ENCODE measurements at regions not wholly inside any gene's neighbourhood (a gene's known extent, or its start where the extent isn't known, plus 50 kb on each side); places are given as distances from the start of the nearest gene placed in this dataset.
A peak's percentile ranks its signal among the peaks of the same experiment; 100 is the strongest.

DNA sequence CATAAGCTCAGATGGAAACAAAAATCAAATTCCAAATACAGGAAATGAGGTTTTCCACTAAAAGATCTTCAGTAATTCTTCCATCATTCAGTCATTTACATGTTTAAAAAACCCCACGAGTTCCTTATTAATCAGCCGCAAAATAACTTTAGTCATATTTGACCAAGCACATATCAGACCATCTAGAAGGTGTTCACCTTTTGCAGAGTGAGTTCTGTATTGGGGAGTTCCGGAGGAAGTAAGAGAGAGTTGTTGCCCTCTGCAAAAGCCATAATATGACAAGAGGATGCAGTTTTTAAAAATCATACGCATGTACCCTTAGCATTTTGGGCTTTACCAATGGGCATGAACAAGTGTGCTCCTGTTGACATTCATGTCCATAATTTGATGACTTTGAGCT, 61.6 kb downstream of the CCR1 start:
- DNase-seq, result peak; percentile 14

DNA sequence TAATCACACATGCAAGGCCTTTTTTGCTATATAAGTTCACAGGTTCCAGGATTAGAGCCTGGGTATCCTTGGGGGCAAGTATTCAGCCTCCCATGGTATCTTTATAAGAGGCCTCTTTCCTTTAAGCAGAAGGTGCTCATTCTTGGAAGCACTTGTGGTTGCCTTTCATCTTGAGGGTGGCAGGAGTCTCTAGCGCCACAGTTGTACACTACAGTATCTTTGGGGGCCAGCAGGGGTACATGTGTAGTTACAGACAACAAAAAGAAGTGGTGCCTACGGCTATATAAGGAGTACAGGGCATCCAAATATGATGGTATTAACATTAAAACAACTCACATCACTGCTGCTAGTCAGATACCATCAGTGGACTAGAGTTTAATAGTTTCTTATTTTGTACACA, 62.1 kb downstream of the CCR1 start:
- no peak for DNase-seq

DNA sequence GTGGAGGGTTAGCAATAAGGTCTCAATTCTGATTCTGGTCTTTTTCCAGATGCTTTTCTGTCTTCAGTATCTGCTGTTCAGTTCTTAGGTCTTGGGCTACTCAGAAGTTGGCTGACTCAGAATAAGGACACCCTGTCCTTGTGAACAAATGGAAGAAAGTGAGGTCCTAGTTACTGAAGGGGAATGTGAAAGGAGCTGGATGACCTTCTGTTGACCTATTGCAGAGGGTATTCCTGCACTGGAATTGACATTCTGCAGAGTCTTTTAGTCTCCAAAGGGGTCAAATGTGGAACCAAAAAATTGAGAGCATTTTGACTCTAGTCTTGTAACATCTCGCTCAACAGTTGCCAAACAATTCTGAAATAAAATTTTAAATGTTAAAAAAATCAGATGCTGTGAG, 63.0 kb downstream of the CCR1 start:
- no peak for DNase-seq

DNA sequence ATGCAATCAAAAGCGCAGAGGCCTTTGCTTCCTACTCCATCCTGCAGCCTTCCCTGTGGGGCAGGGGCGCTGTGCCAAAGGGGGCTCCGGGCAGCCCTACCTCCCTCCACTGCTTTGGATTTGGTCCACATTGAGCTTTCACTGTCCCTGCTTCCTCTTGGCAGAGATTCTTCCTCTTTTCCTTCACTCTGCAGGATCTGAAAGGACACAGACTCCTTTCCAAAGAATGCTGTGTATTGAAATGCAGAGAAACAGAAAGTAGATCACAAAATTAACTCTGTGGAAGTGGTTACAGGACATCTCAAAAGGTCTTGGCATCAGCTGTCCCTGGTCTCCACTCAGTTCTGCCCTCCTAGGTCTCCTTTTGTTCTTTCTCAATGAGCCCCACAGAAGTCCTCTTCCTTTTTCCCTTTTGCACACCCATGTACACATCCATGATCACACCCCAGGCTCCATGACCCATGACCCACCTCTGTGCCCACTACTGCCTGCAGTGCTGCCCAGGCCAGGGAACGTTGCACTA, 64.1 kb downstream of the CCR1 start:
- DNase-seq, result no peak

DNA sequence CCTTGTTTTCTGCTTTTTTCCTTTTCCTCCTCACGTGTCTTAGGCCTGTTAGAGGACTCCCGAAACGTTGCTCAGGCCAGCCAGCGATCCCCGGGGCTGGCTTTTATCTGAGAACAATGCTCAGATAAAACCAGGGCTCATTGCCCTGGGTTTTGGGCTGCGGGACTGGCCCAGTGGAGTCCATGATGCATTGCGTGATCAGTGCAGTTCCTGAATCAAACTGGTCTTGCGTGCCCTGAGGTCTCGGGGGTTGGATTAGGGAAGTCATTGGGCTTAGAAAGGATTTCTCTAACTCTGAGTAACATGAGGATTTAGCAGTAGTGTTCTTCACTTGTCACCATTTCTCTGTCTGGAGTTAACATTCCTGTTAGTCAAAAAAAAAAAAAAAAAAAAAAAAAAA, 66.3 kb downstream of the CCR1 start:
- DNase-seq, result no peak

DNA sequence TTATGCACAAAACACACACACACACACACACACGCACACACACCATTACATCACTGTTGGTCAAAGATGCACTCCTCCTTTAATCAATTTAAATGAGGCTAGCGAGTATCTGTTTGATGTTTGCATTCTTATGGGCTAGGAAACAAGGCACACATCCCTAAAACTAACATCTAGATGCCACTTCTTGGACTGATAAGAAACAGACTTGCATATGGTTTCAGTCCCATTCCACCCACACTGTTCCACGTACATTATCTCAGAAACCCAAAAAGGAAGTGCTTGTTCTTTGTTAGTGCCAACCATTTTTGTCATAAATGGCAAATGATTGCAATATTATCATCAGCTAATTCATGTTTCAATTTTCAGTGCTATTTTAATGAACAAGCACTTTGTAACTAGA, 69.5 kb downstream of the CCR1 start:
- no peak for DNase-seq

DNA sequence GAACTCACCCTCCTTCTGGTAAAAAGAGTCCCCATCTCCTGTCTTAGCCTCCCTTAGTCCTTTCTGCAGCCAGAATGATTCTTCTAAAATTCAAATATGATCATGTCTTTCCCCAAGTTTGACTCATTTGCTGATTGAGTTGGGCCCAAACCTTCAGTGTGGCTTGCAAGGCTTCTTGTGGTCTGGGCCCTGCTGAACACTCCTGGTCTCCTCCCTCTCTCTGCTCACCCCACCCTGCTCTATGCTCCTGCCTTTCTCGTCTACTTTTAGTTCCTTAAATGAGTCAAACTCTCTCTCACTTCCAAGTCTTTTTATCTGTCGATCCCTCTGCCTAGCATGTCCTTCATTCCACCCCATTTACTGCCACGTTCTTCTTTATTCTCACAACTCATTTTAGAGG, 72.6 kb downstream of the CCR1 start:
- DNase-seq, result no peak

DNA sequence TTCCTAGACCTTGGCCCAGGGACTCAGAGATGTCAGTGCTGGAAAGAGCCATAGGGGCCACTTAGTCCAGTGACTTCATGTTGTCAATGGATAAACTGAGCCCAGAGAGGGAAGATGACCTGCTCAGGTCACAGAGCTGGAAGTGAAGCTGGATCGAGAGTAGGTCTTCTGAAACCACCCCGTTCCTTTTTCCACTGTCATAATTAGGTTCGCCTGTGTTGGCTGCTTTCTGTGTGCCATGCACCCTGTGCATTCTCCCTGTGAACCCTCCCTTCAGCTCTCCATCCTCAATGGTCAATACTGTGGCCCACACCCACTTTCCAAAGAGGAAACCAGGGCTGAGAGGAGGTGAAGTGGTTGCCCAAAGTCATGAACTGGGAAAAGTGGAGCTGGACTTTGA, 74.8 kb downstream of the CCR1 start:
- no peak for DNase-seq

DNA sequence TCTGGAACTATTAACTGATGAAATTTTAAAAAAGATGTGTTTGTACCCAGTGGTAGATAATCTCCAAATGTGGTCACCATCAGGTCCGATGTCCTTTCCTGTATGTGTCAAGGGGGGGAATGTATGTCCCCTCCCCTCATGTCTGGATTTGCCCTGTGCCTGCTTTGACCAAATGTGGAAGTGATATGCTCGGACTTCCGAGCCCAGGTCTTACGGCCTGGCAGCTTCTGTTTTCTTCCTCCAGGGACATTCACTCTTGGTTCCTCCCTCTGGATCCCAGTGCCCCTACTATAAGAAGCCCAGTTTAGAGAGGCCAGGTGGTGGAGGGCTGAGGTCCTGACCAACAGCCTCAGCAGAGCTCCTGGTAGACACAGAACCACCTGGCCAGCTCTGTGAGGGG, 75.5 kb downstream of the CCR1 start:
- no peak for DNase-seq

DNA sequence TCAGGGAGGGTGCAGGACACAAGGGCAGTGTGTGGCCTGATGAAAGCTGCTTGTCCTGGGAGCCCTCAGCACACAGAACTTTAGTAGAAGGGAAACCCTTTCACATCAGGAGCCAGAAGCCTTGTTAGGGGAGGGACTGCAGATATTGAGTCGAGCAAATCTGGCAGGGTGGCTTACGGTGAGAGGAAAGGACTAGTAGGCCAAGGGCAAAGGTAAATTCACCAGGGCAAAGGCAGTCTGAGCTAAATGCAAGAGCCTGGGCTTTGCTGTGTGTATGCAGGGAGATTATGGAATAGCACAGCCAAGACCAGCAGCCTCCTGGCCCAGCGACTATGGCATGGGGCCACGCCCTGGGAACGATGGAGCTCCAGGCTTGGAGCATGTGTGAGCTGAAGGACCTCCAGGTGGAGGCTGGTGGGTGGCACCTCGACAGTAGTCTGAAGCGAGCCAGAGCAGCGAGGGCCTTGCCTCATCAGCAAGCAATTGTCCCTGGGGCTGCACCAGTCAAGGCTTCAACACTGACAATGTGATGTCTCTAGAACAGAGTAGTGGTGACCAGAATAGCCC, 76.1 kb downstream of the CCR1 start:
- DNase-seq, result no peak

DNA sequence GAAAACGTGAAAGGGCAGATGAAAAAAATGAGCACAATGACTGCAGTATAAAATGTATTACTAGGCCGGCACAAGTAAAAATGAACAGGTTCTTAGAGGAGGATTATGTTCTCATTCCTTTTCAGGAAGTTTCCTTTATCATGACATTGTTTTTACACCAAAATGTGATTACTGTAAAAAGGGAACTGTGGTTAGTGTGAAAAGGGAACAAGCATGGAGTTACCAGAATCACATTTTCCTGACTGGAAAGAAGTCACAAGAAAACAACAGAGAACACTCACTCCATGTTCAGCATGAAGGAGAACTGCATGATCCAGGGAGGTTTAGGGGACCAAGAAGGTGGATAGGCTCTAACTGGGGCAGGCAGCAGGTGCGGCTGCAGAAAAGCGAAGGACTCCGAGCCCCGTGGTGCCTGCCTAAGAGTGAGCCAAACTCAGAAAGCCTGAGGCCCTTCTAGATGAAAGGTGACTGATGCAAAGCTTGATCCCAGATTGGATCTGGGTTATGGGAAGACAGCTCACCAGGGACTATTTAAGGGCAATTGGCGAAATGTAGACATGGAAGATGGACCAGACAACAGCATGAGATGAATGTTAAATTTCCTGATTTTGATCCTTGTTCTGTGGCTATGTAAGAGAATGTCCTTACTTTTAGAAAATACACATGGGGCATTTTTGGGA, 77.3 kb downstream of the CCR1 start:
- no peak for DNase-seq

DNA sequence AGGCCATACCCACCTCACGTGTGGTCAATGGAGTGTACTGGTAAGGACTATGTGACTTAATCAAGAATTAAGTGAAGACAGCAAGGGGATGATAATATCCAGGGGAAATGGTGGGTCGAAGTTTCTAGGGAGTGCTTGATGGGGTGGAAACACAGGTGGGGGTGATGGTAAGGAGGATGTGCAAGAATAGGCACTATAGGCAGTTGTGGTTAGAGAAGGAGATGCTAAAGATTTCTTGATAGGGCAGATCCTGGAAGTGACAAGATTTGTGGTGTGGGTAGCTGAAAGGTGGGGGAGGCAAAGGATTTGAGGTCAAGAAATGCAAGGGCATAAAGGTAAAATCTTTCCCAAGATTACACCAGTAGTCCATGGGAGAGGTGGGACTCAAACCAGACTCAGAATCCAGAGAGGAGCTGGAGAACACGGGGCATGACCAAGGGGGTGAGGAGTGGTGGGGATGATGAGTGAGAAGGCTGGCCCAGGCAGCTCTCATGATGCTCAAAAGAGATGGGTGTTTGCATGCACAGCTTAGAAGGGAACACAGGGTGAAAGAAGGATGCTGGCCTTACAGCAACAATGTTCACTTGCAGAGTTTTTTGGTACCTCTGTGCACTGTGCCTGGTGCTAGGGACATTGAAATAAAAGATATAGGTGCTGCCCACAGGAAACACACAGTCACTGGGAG, 78.4 kb downstream of the CCR1 start:
- no peak for DNase-seq

DNA sequence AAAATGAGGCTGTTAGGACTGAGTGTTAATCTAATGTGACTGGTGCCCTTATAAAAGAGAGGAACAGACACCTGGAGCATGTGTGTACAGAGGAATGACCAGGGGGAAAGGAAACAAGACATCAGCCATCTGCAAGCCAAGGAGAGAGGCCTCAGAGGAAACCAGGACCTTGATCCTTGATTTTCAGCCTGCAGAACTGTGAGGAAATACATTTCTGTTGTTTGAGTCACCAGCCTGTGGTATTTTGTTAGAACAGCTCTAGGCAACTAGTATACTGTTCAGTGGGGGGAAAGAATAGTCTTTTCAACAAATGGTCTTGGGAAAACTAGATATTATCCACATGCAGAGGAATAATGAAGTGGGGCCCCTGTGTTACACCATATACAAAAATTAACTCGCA, 80.6 kb downstream of the CCR1 start:
- no peak for DNase-seq

DNA sequence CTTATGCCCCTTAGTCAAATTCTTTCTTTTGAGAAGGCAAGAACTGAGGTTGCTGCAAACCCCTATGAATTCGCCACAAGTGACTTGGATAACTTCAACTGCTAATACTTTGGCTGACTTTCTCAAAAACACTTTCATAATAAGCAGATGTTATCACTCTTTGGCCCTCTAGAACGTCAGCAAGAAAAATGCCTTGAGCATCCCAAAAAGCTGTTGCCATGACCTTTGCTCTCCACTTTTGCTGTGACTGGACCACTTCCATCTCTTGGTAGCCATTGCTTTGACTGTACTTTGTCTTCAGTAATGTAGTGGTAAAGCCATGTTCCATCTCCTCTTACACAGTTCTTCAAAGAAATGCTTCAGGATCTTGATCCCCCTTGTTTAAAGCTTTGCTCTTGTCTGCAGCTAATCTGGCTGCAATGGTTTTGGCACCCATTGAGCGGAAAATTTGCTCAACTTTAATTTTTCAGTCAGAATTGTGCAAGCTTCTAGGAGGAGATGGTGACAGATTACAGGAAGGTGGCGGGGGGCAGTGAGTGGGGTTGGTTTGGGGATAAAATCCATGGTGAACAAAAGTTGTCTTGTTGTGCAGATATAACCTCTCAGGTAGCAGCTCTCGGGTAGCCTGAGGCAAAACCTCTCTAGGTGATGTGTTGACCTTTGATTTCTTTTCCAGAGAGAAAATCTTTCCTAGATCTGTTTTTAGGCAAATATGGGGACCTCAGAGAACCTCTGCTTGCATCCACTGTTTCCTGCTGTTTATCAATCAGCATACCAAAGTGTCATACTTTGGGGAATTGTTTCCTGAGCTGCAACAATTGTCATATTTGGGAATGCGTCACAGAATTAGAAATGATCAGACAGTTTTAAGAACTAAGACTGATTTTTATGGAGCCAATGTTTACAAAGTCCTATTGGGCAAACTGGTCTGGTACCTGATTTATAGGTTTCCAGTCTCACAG, 83.6 kb downstream of the CCR1 start:
- DNase-seq, result no peak

DNA sequence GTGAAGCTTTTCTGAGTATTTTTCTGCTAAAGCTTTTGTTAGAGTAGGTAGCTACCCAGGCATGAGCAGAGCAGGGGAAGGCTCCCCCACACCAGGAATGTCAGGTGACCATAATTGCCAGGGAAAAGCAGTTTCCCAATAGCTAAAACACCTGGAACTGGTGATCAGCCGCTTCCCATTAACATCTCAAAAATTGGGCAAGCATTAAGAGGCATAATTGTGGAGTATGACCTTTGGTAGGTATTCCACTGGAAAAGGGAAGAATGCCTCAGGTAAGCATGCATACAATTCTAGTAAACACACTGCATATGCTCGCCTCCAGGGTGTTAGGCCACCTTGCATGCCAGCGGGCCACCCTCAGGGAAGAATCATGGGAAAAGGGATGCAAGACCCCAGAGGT, 84.5 kb downstream of the CCR1 start:
- DNase-seq, result no peak

DNA sequence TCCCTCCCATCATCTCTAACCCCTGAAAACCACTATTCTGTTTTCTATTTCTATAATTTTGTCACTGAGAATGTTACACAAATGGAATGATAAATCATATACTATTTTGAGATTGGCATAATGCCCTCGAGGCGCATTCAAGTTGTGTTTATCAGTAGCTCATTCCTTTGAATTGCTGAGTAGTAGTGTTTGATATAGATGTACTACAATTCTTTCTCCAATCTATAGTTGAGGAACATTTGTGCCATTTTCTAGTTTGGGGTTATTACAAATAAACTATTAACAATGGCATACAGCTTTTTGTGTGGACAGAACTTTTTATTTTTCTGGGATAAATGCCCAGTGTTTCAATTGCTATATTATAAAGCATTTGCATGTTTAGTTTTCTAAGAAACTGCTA, 86.0 kb downstream of the CCR1 start:
- no peak for DNase-seq

DNA sequence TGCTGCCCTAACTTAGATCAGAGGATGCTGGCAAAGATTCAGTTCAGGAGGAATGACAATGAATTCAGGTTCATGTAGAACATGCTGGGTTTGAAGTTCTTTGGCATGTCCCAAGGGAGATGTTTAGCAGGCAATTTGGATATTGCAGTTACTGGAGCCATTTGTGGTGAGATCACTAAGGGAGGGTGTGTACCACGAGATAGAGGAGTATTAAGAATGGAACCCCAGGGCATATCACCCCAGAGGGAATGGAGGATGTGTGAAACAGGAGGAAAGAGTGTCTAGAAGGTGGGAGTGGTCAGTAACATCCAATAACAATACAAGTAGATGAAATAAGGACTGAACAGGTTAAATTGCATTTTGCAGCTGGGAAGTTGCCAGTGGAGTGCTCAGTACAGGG, 87.1 kb downstream of the CCR1 start:
- no peak for DNase-seq

DNA sequence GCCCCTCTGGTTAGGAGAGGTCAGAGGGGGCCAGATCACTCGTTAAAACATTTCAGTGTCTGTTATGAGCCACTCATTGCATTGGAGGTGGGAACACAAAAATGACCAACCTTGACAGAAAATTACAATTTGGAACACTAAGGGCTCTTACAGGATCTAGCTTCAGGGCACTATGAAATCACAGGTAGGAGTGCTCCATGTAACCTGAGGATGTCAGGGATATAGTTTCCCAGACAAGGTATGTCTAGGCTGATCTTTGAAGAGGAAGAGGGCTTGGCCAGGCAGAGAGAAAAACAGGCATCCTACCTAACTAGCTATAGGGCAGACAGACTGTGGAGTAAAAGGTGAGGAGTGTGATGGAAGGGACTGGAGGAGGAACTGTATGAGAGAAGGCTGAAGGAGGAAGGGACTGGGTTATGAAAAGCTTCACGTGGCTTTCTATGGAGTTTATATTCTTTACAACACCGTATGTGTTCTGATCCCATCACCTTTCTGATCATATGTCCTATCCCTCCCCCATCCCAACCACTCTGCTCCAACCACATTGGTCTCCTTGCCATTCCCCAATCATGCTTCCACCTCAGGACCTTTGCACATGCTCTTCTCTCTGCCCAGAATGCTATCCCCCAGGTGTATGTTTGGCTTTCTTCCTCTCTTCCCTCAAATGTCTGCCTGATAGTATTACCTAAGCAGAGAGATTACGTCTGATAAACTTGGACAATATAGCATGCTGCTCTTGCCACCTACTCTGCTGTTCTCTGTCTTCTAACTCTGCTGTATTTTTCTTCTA, 88.2 kb downstream of the CCR1 start:
- no peak for DNase-seq

DNA sequence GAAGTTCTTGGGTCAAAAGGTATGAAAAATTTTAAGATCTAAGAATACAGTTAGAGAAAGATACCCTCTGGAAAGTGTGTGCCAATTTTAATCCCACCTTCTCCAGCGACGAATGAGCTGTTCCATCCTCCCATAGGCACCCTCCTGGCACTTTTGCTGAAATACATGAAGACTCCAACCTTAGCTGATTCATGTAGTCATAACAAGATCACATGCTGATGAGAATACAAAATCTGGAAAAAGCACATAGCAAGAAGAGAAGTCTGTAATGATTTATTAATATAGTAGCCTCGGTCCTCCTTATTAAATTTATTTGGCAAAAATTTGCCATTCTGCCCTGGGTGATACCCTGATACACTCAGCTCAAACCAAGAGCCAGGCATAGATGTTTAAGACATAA, 88.9 kb downstream of the CCR1 start:
- DNase-seq, result no peak

DNA sequence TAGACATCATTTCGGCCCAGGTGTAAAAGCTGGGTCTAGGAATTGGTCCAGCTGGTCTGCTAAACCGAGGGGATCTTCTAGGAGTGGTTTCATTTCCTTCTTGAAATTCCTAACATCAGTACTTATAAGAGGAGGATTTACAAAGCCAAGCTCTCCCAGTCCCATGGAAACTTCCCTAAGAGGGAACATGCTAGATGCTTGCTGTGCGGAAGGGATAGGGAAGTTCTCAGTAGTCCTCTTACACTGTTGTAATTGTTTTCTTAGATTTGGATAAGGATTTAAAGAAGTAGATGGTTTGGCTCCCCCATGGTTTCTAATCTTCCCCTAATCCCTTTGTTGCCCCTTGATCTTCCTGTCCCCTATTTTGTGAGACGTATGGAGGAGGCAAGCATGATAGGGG, 89.7 kb upstream of the XCR1 start:
- DNase-seq, result no peak

DNA sequence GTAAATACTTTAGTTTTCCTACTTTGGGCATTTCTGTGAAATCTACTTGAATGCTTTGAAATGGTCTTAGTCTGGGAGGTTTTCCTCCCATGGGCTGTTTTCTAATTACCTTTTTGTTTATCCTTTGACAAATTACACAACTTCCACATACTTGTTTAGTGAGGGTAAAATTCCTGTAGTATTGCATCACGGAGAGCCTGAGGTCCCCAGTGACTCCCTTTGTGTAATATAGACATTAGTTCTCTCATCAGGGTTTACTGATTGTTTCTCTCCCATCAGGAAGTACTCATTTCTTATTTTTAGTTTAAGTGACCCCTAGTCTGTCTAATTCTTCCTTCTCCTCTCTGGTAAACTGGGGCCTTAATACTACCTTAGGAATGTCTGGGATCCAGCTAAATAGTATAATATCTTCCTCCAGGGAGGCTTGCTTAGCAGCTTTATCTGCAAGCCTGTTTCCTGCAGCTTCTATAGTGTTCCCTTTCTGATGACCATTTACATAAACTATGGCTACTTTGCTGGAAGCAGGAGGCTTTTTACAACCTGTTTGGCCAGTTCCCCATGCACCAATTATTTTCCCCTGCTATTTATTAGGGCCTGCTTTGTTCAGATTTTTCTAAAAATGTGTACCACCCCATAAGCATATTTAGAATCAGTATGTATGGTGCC, 87.2 kb upstream of the XCR1 start:
- DNase-seq, result no peak

DNA sequence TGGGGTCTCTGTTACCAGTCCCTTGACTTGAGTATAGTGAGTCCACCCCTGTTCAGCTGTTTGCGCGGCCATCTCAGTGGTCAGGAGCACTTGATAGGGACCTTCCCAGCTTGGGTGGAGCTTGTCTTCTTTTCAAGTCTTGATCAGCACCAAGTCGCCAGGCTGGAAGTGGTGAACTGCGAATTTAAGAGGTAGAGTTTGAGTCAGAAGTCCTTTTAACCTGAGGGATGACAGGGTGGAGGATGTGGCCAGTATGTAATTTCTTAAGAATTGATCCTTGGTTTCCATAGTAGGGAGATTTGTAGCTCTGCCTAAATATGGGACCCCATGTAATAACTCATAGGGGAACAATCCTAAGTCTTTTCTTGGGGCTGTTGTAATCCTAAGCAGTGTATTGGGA, 86.3 kb upstream of the XCR1 start:
- DNase-seq, result no peak

All from CD4-positive, alpha-beta T cell treated with Interleukin-17A for 1 hour (primary cell).